Upper lobe of left lung (tissue), 4 donors: ENCODE measurements at regions not wholly inside any gene's neighbourhood (a gene's known extent, or its start where the extent isn't known, plus 50 kb on each side); places are given as distances from the start of the nearest gene placed in this dataset.

Experiments
- POLR2A ChIP-seq, 4 donors: fragments of 450-650 bp; IDR thresholded peaks; one replicate each; pipeline ENCODE4 v1.5.1; 2016 to 2017; ENCODE audit warnings: antibody characterized with exemption in 4 of 4, mild to moderate bottlenecking in 2 of 4
- POLR2AphosphoS5 ChIP-seq, 2 donors: sonication (generic); formaldehyde crosslinking; IDR thresholded peaks; one replicate each; pipeline ENCODE4 v1.5.1; 2017; ENCODE audit warnings: antibody characterized with exemption in 2 of 2
- TF ChIP-seq, protein P1 (sequence below), 6 experiments: fragments of 450-650 bp in 4 of 6; fragments of 200-600 bp in 2 of 6; sonication (generic) in 2 of 6; IDR thresholded peaks; one replicate each; pipeline ENCODE4 v1.5.1; 2016 to 2019; ENCODE audit warnings: antibody characterized with exemption in 6 of 6

DNA sequence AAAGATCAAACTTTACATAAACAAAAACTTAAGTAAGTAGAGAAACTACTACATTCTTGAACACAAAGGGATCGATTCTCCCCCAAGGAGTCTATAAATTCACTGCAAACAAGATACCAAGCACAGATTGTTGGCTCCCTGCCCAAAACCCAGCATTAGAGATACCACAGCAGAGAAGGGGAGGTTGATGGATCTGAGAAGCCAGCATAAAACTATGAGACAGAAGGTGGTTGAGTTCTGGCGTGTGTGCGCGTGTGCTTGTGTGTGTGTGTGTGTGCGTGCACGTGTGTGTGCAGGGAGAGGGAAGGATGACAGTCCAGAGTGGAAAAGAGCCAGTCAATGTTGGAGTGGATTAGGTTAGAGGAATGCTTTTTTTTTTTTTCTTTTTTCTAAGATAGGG, 143.2 kb upstream of the PRR20G start:
- TF ChIP-seq, protein P1, sequence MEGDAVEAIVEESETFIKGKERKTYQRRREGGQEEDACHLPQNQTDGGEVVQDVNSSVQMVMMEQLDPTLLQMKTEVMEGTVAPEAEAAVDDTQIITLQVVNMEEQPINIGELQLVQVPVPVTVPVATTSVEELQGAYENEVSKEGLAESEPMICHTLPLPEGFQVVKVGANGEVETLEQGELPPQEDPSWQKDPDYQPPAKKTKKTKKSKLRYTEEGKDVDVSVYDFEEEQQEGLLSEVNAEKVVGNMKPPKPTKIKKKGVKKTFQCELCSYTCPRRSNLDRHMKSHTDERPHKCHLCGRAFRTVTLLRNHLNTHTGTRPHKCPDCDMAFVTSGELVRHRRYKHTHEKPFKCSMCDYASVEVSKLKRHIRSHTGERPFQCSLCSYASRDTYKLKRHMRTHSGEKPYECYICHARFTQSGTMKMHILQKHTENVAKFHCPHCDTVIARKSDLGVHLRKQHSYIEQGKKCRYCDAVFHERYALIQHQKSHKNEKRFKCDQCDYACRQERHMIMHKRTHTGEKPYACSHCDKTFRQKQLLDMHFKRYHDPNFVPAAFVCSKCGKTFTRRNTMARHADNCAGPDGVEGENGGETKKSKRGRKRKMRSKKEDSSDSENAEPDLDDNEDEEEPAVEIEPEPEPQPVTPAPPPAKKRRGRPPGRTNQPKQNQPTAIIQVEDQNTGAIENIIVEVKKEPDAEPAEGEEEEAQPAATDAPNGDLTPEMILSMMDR (IDR thresholded peaks at IDR 0.05) = no peak
- TF ChIP-seq POLR2AphosphoS5 (IDR thresholded peaks at IDR 0.05) (no peak), POLR2A (IDR thresholded peaks at IDR 0.05) (no peak)
